ENCODE measurements at regions not wholly inside any gene's neighbourhood (a gene's known extent, or its start where the extent isn't known, plus 50 kb on each side); places are given as distances from the start of the nearest gene placed in this dataset.

DNA sequence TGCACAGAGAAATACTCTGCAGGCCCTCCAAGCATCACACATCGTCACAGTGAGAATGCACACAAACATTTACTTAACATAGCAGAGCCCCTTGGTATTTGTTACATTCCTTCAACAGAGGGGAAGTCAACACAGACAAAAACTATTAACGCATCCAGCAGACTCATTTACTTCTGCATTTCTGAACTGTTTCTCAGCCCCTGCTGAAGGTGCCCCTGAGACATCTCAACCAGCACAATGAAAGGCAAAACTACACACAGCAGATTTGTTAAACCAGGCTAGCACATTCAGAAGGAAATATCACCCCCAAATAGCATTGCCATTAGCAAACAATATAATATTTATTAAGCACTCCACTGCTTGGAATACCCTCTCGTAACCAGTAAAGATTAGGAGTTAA lies 367.0 kb downstream of the RAB28 start:
- TF ChIP-seq, protein P1, sequence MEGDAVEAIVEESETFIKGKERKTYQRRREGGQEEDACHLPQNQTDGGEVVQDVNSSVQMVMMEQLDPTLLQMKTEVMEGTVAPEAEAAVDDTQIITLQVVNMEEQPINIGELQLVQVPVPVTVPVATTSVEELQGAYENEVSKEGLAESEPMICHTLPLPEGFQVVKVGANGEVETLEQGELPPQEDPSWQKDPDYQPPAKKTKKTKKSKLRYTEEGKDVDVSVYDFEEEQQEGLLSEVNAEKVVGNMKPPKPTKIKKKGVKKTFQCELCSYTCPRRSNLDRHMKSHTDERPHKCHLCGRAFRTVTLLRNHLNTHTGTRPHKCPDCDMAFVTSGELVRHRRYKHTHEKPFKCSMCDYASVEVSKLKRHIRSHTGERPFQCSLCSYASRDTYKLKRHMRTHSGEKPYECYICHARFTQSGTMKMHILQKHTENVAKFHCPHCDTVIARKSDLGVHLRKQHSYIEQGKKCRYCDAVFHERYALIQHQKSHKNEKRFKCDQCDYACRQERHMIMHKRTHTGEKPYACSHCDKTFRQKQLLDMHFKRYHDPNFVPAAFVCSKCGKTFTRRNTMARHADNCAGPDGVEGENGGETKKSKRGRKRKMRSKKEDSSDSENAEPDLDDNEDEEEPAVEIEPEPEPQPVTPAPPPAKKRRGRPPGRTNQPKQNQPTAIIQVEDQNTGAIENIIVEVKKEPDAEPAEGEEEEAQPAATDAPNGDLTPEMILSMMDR (IDR thresholded peaks at IDR 0.05) = no peak
- TF ChIP-seq POLR2A (IDR thresholded peaks at IDR 0.05) = no peak
- no peak for TF ChIP-seq POLR2AphosphoS5 (IDR thresholded peaks at IDR 0.05)
